GM21447 (cell line): ENCODE measurements at regions not wholly inside any gene's neighbourhood (a gene's known extent, or its start where the extent isn't known, plus 50 kb on each side); places are given as distances from the start of the nearest gene placed in this dataset.

Experiments
- ATAC-seq: cut with Tn5 transposase; IDR thresholded peaks from one replicate; pipeline ENCODE4 v1.9.1; 2021; ENCODE audit not compliant: unreplicated experiment

DNA sequence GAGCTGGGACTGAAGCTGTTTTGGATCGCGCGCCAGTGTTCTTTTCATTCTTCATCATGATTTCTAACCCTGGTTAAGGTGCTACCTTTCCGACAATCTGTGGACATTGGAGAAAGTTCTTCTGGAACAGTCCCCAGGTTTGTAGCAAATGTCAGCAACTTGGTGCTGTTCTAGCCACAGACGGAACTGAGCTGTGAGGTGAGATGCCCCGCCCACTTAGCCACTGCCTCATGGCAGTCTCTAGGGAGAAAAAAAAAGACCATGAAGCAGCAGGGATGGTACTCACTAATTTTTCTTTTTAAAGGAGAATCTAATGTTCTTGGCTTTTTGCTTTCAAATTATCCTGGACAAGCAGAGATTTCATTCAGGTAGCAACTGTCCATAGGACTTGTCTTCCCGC lies 72.1 kb upstream of the STK32A start:
- no peak for ATAC-seq

DNA sequence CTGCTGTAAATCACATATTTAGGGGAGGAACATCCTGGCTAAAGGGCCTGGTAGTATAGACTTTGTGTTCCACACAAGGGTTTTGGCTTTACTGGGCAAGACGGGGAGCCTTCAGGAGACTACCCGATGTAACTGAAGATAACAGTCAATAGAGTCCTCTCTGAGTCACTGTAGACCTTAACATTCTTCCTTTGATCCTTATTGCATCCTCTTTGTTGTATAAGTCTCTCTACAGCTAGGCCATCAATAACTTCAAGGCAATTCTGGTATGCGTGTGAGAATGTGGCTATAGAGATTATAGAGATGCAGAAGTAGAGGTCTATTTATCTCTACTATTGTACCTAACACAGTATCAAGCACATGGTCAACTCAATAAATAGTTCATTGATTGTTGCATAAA lies 67.3 kb upstream of the STK32A start:
- no peak for ATAC-seq

- no peak for ATAC-seq
Measured at GRCh38 chr5:147168578-147169327, 66.1 kb upstream of the STK32A start.

DNA sequence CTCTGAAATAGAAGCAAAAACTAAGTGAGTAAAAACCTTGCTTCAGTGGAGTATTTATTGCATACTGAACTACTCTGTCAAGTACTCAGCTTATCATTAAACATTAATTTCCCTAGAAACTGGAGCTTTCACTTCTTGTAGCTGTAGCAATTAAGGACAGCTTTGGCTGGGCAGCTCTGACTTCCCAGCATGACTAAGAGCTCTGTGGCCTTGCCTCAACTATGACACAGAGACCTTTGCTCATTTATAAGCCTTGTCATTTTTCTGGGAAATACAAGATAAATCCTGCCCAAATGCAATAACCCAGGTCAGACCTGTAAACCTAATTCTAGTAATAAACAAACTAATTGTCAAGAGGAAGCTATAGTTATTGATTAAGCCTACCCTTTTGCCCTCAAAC lies 65.4 kb upstream of the STK32A start:
- no peak for ATAC-seq

- no peak for ATAC-seq
Measured at GRCh38 chr5:147169901-147170300, 64.9 kb upstream of the STK32A start.

- ATAC-seq: peak; percentile 69
Measured at GRCh38 chr5:147170603-147171002, 64.2 kb upstream of the STK32A start.

DNA sequence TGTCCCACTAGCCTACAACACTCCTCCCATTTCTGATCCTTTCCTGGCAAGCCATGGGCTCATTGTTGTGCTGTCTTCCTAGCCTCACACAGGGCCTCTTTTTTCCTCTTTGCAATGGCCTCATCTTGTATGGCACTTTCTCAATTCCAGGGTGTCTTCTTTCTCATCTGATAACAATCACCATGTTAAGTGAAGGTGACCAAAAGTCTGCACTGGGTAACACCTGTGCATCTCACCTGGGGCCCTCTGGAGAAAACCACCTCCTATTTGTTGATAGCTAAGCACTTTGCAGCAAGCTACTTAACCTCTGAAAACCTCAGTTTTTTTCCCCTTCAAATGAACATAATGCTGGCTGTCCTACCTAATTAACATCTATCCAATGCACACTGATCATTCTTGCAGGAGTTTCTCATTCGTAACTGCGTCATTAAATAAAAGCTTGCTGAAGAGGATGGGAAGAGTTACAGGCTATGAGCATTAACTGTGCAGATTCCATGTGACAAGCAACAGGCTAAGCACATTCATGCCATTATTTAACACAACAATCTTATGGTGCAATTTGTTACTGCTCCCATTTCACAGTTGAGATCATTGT lies 60.1 kb upstream of the STK32A start:
- no peak for ATAC-seq

- no peak for ATAC-seq
Measured at GRCh38 chr5:147175516-147176097, 59.2 kb upstream of the STK32A start.

DNA sequence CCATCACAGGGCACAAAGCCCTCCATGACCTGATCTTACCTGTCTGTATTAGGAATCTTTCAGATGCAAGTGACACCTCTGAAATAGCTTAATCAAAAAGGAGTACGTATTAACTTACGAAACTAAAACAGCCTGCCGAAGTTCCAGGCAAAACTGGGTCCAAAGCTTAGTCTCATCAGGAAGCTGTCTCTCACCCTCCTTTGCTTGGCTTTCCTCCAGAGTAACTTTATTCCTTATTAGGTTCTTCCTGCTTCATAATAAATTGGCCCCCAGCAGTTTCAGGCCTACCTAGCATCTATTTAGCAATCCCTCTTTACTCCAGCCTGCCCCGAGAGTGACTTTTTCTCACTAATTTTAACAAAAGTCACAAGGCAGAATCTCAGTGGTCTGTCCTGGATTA lies 58.4 kb upstream of the STK32A start:
- ATAC-seq: no peak

- ATAC-seq: no peak
Measured at GRCh38 chr5:147177125-147177840, 57.5 kb upstream of the STK32A start.

DNA sequence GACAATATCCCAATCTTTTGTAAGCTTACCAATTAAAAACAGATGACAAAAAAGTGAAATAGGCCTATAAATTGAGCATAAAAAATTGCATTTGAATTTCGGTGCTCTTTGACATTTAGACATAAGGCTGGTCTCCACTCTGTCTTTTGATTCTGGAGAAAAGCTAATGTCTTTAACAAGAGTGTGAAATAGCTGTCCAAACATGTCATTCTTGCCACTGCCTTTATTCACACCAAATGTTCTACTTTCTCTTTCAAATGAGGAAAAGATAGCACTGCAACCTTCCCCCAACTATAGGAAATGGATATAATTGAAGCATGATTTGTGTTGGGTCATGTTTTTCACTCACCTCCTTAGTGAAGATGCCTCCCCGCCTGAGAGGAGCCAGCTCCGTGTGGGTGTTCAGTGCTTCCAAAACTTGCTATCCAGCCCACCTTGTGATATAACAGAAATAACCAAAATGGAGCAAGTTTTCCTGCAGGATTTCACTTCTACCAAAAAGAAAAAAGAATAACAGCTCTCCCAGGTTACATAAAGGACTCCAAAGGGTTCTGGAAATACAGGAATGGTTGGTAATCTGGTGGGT lies 55.2 kb upstream of the STK32A start:
- ATAC-seq: no peak

DNA sequence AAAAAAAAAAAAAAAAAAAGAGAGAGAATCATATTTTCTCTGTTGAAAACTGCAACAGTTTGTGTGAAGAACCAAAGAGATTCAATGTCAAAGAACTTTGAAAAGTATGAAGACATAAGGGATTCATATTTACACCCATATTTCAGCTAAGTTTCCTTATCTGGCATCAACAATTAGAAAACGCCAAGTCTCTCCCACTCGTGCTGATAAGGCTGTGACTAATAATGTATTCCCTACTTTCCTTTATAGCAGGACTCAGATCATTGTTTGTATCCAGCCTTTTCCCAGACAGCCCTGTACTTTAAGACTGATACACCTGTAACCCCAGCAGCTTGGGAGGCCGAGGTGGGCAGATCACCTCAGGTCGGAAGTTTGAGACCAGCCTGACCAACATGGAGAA lies 54.1 kb upstream of the STK32A start:
- ATAC-seq: no peak
